Testis (tissue), 2 donors: ENCODE measurements at regions not wholly inside any gene's neighbourhood (a gene's known extent, or its start where the extent isn't known, plus 50 kb on each side); places are given as distances from the start of the nearest gene placed in this dataset.

Source experiments
- DNase-seq: peaks from one replicate; pipeline ENCODE4 v3.0.0-alpha.2; 2019
- H3K27ac ChIP-seq, 2 donors: fragments of 200-600 bp; sonication (generic); one replicate each; pipeline ENCODE4 v1.5.1; 2019
- H3K27me3 ChIP-seq: fragments of 200-600 bp; sonication (generic); one replicate; pipeline ENCODE4 v1.5.1; 2019
- H3K36me3 ChIP-seq: fragments of 200-600 bp; sonication (generic); one replicate; pipeline ENCODE4 v1.5.1; 2017; ENCODE audit warnings: low read depth; ENCODE audit errors: missing control alignments
- H3K4me1 ChIP-seq: fragments of 200-600 bp; sonication (generic); one replicate; pipeline ENCODE4 v1.5.1; 2019
- H3K4me3 ChIP-seq, 2 donors: fragments of 200-600 bp; sonication (generic); one replicate each; pipeline ENCODE4 v1.5.1; 2017 to 2019
- H3K9me3 ChIP-seq: fragments of 200-600 bp; sonication (generic); one replicate; pipeline ENCODE4 v1.5.1; 2017
- POLR2A ChIP-seq: fragments of 450-650 bp; IDR thresholded peaks from one replicate; pipeline ENCODE4 v1.6.1; 2017; ENCODE audit warnings: antibody characterized with exemption, mild to moderate bottlenecking, moderate library complexity
- WGBS, 2 donors: methylation state at CpG; one replicate each; pipeline ENCODE4 v1.1.5; 2018; 5-methylcytosine and 5-hydroxymethylcytosine counted together
- intact Hi-C: fragments of 100-400 bp; cut with DNase I; formaldehyde crosslinking; loops from one replicate; pipeline ENCODE4 v1.15.1; 2023; ENCODE audit warnings: low total_unique reads
- TF ChIP-seq, protein P1 (sequence below), 3 experiments: fragments of 450-650 bp in 2 of 3; fragments of 200-600 bp in 1 of 3; sonication (generic) in 1 of 3; IDR thresholded peaks; one replicate each; pipeline ENCODE4 v1.5.1; 2016 to 2019; ENCODE audit warnings: antibody characterized with exemption in 3 of 3, mild to moderate bottlenecking in 2 of 3, moderate library complexity in 1 of 3

DNA sequence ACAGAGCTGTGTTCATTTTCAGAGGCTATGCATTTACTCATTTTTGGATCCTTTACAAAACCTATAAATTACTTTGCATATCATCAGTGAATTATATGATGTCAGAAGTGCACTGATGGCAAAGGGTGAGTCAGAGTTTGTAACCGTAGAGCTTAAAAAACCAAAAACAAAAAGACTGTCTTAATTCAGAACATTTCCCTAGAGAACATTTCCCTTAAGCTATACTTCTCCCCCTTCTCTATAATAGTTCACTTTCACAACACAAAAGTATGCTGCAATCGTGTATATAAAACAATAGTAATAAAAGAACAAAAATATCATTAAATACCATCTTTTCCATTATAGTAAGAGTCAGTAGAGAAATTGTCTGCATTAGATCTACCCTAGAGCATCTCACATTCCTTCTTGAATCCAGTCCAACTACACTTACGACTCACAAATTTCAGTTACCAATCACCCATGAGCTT, 934.9 kb downstream of the LRFN5 start:
- no peak for DNase-seq
- intact Hi-C loops, result no loop called here

DNA sequence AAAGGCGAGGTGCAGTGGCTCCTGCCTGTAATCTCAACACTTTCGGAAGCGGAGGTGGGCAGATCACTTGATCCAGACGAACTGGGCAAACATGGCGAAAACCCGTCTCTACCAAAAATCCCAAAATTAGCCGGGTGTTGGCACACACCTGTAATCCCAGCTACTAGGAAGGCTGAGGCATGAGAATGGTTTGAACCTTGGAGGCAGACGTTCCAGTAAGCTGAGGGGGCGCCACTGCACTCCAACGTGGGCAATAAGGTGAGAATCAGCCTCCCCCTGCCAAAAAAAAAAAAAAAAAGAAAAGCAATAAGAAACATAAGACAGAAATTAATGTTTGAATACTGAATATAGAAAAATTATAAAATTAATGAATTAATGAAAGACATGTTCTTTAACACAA, 928.7 kb downstream of the LRFN5 start:
- Histone ChIP-seq H3K36me3 (no peaks in the 10 kb centered on the region), H3K27me3 (no peaks in the 10 kb centered on the region), H3K4me3 (no peak overlapping the region), H3K27ac (no peak overlapping the region), H3K4me1 (no peaks in the 10 kb centered on the region), H3K9me3 (no peaks in the 10 kb centered on the region)
- WGBS, 2 donors, result 52 to 74% methylated on average over 10 of the region's 10 CpGs
- DNase-seq, result no peak
- intact Hi-C loops, result no loop called here
- no peak for TF ChIP-seq POLR2A
- TF ChIP-seq, protein P1, sequence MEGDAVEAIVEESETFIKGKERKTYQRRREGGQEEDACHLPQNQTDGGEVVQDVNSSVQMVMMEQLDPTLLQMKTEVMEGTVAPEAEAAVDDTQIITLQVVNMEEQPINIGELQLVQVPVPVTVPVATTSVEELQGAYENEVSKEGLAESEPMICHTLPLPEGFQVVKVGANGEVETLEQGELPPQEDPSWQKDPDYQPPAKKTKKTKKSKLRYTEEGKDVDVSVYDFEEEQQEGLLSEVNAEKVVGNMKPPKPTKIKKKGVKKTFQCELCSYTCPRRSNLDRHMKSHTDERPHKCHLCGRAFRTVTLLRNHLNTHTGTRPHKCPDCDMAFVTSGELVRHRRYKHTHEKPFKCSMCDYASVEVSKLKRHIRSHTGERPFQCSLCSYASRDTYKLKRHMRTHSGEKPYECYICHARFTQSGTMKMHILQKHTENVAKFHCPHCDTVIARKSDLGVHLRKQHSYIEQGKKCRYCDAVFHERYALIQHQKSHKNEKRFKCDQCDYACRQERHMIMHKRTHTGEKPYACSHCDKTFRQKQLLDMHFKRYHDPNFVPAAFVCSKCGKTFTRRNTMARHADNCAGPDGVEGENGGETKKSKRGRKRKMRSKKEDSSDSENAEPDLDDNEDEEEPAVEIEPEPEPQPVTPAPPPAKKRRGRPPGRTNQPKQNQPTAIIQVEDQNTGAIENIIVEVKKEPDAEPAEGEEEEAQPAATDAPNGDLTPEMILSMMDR (IDR thresholded peaks at IDR 0.05), result no peak

More for the DNA sequence above, 934.9 kb downstream of the LRFN5 start:
- no peak for TF ChIP-seq POLR2A
- TF ChIP-seq, protein P1 (IDR thresholded peaks at IDR 0.05), result no peak
- H3K27me3 ChIP-seq, result no peaks in the 10 kb centered on the region
- 64 to 76% methylated on average over 3 of the region's 3 CpGs for WGBS, 2 donors
- H3K4me1 ChIP-seq, result no peaks in the 10 kb centered on the region
- no peaks in the 10 kb centered on the region for H3K36me3 ChIP-seq
- H3K4me3 ChIP-seq, result no peak overlapping the region
- no peaks in the 10 kb centered on the region for H3K9me3 ChIP-seq
- H3K27ac ChIP-seq, result no peak overlapping the region

DNA sequence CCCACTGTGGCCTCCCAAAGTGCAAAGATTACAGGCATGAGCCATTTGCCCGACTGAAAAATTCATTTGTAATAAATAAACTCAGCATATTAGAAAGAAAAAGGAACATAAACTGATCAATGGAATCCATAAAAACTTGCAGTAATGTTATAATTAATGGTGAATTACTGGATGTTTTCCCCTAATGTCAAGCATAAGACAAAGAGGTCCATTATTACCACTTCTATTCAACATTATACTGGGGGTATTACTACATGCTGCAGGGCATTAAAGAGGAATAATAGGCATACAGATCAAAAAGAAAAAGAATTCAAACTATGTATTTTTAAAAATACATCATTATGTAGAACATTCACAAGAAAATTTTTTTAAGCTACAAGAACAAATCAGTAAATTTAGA, 926.8 kb downstream of the LRFN5 start:
- intact Hi-C loops, result no loop called here
- Histone ChIP-seq H3K36me3 (no peaks in the 10 kb centered on the region), H3K4me3 (no peak overlapping the region), H3K9me3 (no peaks in the 10 kb centered on the region), H3K4me1 (no peaks in the 10 kb centered on the region), H3K27ac (no peak overlapping the region), H3K27me3 (no peaks in the 10 kb centered on the region)
- TF ChIP-seq, protein P1 (IDR thresholded peaks at IDR 0.05), result no peak
- TF ChIP-seq POLR2A, result no peak
- 87 to 88% methylated on average over 1 of the region's 1 CpG for WGBS, 2 donors
- DNase-seq, result no peak

DNA sequence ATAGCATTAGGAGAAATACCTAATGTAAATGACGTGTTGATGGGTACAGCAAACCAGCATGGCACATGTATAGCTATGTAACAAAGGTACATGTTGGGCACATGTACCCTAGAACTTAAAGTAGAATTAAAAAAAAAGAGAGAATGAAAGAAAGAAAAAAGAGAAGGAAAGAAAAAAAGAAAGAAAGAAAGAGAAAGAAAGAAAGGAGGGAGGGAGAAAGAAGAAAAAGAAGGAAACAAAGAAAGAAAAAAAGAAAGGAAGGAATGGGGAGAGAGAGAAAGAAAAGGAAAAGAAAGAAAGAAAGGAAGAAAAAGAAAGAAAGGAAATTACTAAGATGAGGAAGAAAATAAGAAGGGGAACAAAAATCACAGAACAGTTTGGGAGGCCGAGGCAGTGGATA, 925.5 kb downstream of the LRFN5 start:
- Histone ChIP-seq H3K9me3 (no peaks in the 10 kb centered on the region), H3K27ac (no peak overlapping the region), H3K36me3 (no peaks in the 10 kb centered on the region), H3K4me3 (no peak overlapping the region), H3K27me3 (no peaks in the 10 kb centered on the region), H3K4me1 (no peaks in the 10 kb centered on the region)
- DNase-seq, result no peak
- 89 to 96% methylated on average over 2 of the region's 2 CpGs for WGBS, 2 donors
- TF ChIP-seq, protein P1 (IDR thresholded peaks at IDR 0.05), result no peak
- no peak for TF ChIP-seq POLR2A
- intact Hi-C loops, result no loop called here

DNA sequence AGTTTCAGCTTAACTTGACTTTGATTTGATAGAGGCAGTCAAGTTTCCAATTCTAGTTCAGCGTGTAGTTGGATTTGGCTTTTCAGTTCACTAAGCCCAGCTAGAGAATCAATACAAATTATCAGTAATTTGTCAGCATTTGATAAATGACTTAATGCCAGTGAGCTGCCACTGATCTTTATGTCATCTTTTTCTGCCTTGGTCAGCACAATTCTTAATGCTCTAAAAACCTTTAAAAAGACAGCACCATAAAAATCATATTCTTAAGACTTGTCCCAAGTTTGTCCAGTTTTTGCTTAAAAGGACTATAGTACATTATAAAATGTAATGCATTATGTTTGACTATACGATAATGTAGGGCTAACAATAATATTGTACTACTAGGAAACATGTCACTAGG, 920.5 kb downstream of the LRFN5 start:
- no peaks in the 10 kb centered on the region for H3K27me3 ChIP-seq
- intact Hi-C loops, result no loop called here
- H3K9me3 ChIP-seq, result no peaks in the 10 kb centered on the region
- H3K4me3 ChIP-seq, result no peak overlapping the region
- H3K4me1 ChIP-seq, result no peaks in the 10 kb centered on the region
- 92 to 95% methylated on average over 2 of the region's 2 CpGs for WGBS, 2 donors
- no peak for TF ChIP-seq POLR2A
- TF ChIP-seq, protein P1 (IDR thresholded peaks at IDR 0.05), result no peak
- DNase-seq, result no peak
- no peaks in the 10 kb centered on the region for H3K36me3 ChIP-seq
- H3K27ac ChIP-seq, result no peak overlapping the region
